ENCODE measurements at regions not wholly inside any gene's neighbourhood (a gene's known extent, or its start where the extent isn't known, plus 50 kb on each side); places are given as distances from the start of the nearest gene placed in this dataset.

DNA sequence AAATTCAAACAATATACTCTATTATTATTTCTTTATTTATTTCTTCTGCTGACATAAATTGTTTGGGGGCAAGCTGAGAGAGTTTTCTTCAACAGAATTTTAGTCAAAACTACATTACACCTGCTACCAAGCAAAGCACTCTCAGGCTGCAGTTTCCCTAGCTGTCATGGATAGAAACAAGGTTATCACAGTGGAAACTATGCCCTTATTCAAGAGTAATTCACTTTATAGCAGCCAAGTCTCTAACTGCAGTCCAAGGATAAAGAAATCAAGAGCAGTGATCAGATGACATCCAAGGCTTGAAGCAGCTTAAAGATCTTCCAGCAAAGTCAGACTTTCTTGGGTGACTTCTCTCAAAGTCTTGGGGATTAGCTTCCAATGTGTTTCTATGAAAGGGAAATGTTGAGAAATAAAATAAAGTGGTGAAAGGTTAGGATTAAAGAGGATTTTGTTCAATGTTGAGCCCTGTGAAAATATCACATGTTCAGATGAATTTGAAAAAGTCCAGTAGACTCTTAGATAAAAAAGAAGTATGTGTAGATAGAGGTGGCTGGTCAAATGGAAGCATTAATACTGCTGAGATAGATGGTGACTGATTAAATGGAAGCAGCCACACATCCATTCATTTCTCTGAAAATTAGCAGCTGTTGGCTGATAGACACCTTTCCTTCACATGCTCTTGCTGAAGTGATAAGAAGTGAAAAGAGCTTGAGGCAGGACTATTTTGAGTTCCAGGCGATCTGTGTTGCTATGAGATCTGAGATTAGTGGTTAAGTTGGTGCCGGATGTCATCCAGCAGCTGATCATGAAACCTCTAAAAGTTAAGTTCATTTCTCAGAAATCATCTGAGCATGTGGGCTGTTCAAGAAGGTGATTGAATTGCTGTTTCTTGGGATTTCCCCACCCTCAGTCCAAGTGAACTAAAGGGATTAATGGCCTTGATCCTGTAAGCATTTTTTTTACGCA, 257.8 kb upstream of the BTG1 start:
- DNase-seq (ENCODE audit: low spot score), result no peak
- H3K36me3 Mint-ChIP-seq (ENCODE audit: low read depth), result peaks cover 3% of the 10 kb centered on the region; the same call in 1 of the 3 replicates
- no peak overlapping the region for H3K27ac Mint-ChIP-seq
- Histone ChIP-seq H3K4me1 (ENCODE audit: insufficient read depth) (no peaks in the 10 kb centered on the region), H3K4me2 (no peak overlapping the region), H3K36me3 (ENCODE audit: insufficient read depth) (no peaks in the 10 kb centered on the region), H3K79me2 (replicated peaks; ENCODE audit: insufficient read depth) (no peaks in the 10 kb centered on the region), H3K27ac (ENCODE audit: low read depth) (no peak overlapping the region), H3K9me2 (ENCODE audit: insufficient read depth) (0 out of 2 replicates have a peak, but pooled peaks cover 3% of the 10 kb centered on the region), H3F3A (replicated peaks; ENCODE audit: low read depth) (no peaks in the 10 kb centered on the region), H3K4me3 (no peak overlapping the region), H4K20me1 (replicated peaks; ENCODE audit: insufficient read depth) (no peaks in the 10 kb centered on the region), H2AFZ (no peak overlapping the region), H3K27me3 (ENCODE audit: insufficient read depth) (no peaks in the 10 kb centered on the region)
- peaks cover 6% of the 10 kb centered on the region; the same call in 2 of the 3 replicates for H3K9me3 Mint-ChIP-seq
- no peak overlapping the region for H3K4me3 Mint-ChIP-seq
- TF ChIP-seq CREB1 (CRISPR knock-in tag; IDR thresholded peaks at IDR 0.05; ENCODE audit: low read depth) (no peak), EZH2 (IDR thresholded peaks at IDR 0.05; ENCODE audit: low read depth, unreplicated experiment) (no peak), JUNB (IDR thresholded peaks at IDR 0.05; ENCODE audit: unreplicated experiment) (no peak), EZH2phosphoT487 (IDR thresholded peaks at IDR 0.05; ENCODE audit: unreplicated experiment) (no peak), ZNF114 (CRISPR knock-in tag; IDR thresholded peaks at IDR 0.05) (no peak), STAT1 (IDR thresholded peaks at IDR 0.05; ENCODE audit: unreplicated experiment) (no peak), ETS1 (IDR thresholded peaks at IDR 0.05) (no peak), NANOG (IDR thresholded peaks at IDR 0.05; ENCODE audit: borderline replicate concordance) (no peak), ZNF331 (CRISPR knock-in tag; IDR thresholded peaks at IDR 0.05; ENCODE audit: low read depth) (no peak), REST (IDR thresholded peaks at IDR 0.05; ENCODE audit: unreplicated experiment) (no peak), POLR2AphosphoS5 (IDR thresholded peaks at IDR 0.05; ENCODE audit: low read depth) (no peak)
- TF ChIP-seq, protein P1, sequence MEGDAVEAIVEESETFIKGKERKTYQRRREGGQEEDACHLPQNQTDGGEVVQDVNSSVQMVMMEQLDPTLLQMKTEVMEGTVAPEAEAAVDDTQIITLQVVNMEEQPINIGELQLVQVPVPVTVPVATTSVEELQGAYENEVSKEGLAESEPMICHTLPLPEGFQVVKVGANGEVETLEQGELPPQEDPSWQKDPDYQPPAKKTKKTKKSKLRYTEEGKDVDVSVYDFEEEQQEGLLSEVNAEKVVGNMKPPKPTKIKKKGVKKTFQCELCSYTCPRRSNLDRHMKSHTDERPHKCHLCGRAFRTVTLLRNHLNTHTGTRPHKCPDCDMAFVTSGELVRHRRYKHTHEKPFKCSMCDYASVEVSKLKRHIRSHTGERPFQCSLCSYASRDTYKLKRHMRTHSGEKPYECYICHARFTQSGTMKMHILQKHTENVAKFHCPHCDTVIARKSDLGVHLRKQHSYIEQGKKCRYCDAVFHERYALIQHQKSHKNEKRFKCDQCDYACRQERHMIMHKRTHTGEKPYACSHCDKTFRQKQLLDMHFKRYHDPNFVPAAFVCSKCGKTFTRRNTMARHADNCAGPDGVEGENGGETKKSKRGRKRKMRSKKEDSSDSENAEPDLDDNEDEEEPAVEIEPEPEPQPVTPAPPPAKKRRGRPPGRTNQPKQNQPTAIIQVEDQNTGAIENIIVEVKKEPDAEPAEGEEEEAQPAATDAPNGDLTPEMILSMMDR (conservative IDR thresholded peaks at IDR 0.05; ENCODE audit: low read depth in 2 of 2), result no peak
- TF ChIP-seq, protein P2, sequence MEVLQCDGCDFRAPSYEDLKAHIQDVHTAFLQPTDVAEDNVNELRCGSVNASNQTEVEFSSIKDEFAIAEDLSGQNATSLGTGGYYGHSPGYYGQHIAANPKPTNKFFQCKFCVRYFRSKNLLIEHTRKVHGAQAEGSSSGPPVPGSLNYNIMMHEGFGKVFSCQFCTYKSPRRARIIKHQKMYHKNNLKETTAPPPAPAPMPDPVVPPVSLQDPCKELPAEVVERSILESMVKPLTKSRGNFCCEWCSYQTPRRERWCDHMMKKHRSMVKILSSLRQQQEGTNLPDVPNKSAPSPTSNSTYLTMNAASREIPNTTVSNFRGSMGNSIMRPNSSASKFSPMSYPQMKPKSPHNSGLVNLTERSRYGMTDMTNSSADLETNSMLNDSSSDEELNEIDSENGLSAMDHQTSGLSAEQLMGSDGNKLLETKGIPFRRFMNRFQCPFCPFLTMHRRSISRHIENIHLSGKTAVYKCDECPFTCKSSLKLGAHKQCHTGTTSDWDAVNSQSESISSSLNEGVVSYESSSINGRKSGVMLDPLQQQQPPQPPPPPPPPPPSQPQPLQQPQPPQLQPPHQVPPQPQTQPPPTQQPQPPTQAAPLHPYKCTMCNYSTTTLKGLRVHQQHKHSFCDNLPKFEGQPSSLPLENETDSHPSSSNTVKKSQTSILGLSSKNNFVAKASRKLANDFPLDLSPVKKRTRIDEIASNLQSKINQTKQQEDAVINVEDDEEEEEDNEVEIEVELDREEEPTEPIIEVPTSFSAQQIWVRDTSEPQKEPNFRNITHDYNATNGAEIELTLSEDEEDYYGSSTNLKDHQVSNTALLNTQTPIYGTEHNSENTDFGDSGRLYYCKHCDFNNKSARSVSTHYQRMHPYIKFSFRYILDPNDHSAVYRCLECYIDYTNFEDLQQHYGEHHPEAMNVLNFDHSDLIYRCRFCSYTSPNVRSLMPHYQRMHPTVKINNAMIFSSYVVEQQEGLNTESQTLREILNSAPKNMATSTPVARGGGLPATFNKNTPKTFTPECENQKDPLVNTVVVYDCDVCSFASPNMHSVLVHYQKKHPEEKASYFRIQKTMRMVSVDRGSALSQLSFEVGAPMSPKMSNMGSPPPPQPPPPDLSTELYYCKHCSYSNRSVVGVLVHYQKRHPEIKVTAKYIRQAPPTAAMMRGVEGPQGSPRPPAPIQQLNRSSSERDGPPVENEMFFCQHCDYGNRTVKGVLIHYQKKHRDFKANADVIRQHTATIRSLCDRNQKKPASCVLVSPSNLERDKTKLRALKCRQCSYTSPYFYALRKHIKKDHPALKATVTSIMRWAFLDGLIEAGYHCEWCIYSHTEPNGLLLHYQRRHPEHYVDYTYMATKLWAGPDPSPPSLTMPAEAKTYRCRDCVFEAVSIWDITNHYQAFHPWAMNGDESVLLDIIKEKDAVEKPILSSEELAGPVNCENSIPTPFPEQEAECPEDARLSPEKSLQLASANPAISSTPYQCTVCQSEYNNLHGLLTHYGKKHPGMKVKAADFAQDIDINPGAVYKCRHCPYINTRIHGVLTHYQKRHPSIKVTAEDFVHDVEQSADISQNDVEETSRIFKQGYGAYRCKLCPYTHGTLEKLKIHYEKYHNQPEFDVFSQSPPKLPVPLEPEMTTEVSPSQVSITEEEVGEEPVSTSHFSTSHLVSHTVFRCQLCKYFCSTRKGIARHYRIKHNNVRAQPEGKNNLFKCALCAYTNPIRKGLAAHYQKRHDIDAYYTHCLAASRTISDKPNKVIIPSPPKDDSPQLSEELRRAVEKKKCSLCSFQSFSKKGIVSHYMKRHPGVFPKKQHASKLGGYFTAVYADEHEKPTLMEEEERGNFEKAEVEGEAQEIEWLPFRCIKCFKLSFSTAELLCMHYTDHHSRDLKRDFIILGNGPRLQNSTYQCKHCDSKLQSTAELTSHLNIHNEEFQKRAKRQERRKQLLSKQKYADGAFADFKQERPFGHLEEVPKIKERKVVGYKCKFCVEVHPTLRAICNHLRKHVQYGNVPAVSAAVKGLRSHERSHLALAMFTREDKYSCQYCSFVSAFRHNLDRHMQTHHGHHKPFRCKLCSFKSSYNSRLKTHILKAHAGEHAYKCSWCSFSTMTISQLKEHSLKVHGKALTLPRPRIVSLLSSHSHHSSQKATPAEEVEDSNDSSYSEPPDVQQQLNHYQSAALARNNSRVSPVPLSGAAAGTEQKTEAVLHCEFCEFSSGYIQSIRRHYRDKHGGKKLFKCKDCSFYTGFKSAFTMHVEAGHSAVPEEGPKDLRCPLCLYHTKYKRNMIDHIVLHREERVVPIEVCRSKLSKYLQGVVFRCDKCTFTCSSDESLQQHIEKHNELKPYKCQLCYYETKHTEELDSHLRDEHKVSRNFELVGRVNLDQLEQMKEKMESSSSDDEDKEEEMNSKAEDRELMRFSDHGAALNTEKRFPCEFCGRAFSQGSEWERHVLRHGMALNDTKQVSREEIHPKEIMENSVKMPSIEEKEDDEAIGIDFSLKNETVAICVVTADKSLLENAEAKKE (CRISPR knock-in tag; IDR thresholded peaks at IDR 0.05), result no peak
- no peak for ATAC-seq
- peaks cover 1% of the 10 kb centered on the region for H3K27me3 Mint-ChIP-seq (ENCODE audit: insufficient read depth, low read depth, poor library complexity)
- peaks cover 4% of the 10 kb centered on the region; the same call in 1 of the 3 replicates for H3K4me1 Mint-ChIP-seq

Measured in GM23338 (cell line).